ENCODE measurements at regions not wholly inside any gene's neighbourhood (a gene's known extent, or its start where the extent isn't known, plus 50 kb on each side); places are given as distances from the start of the nearest gene placed in this dataset.

DNA sequence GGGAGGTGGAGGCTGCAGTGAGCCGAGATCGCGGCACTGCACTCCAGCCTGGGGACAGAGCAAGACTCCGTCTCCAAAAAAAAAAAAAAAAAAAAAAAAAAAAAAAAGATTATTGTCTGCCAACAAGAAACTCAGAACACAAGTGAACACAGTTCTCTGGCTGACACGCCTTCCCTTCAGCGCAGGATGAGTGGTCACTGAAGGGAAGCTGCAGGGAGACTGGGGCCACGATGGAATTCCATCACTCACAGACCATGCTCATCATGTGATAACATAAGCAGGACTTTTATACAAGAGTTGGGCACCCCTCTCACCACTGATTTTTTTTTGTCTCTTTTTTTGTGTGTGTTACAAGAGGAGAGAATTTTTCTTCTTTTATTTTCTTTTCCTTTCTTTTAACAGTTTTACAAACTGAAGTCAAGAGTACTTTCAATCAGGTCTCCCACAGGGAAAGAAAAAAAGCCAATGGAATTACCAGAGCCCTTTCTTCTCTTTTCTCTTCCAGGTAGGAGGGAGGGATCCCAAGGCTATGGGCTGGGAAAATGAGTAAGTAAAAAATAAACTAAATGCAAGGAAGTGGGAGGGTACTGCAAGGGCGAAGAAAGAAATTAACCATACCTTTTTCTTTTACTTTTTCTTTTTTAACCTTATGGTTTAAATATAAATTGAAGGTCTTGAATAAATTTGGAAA lies 435.6 kb downstream of the GPM6A start:
- no peak for DNase-seq (ENCODE audit: low spot score)

GRCh38 chr4:175377203-175377602 lies 434.9 kb downstream of the GPM6A start:
- DNase-seq (ENCODE audit: low spot score), result no peak

GRCh38 chr4:175378372-175378771 lies 433.7 kb downstream of the GPM6A start:
- no peak for DNase-seq (ENCODE audit: low spot score)

DNA sequence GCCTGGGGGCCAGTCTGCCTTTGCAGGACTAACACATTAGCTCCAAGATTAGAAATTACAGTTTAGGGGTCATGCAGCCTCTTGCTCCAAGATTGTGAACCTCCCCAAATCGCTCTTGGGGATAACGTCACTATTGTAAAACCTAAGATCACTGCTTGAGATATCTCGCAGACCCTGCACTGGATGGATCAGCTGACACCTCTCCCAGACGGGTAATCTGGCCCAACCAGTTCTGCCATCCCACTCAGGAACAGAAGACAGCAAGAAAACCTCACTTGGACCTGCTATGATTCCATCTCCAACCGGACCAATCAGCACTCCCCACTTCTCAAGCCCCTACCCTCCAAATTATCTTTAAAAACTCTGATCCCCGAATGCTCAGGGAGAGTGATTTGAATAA lies 431.2 kb downstream of the GPM6A start:
- DNase-seq (ENCODE audit: low spot score), result no peak

DNA sequence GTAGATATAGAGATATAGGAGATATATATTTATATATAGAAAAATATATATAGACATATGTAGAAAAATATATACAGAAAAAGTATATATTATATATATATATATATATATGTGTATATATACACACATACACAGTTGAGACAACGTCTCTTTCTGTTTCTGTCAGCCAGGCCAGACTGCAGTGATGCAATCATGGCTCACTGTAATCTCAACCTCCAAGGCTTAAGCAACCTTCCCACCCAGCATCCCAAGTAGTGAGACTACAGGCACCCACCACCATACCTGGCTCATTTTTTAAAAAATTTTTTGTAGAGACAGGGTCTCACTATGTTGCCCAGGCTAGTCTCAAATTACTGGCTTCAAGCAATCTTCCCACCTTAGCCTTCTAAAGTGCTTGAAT lies 426.3 kb downstream of the GPM6A start:
- no peak for DNase-seq (ENCODE audit: low spot score)

DNA sequence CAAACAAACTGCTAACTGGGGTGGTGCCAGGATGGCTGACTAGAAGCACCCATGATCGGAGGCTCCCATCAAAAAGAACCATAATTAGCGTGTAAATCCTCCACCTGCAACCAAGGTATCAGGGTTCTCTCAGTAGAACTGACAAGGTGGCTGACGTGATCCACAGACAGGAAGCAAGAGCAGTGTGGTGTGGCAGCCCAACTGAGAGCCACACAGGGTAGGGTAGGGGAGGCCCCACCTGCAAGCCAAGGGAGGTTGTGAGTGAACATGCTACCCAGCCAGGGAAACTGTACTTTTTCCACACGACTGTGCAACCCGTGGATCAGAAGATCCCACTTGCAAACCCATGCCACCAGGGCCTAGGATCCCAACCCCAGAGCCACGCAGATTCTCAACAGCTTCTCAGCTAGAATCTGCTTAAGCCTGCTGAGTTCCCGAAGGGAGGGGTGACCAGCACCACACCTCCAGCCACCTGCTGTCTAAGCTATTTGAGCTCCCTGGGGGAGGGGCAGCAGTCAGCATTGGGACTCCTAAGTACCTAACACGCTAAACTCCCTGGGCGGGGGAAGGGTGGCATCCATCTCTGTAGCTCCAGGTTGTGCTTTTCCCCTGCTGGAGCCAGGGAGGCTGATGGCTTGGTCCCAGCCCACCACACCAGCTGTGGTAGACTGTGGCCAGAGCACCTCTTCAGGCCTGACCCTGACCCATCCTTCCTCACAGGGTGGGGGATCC lies 425.1 kb downstream of the GPM6A start:
- no peak for DNase-seq (ENCODE audit: low spot score)

DNA sequence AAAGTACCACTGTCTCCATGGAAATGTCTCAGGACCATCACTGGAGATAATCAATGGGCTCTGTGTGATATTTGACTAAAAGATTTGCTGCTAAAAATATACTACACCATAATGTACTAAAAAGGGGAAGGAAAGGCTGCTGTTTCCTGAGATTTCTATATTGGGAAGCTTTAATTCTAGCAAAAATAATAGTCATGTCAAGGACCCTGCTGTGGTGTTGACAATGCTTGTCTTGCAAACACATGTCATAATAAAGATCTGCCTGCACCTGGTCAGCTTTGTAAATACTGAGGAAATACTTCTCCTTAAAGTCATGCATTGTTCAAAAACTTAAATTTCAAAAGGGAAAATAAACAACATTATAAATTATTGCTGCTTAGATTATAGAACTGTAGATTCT lies 417.9 kb downstream of the GPM6A start:
- DNase-seq (ENCODE audit: low spot score), result no peak

DNA sequence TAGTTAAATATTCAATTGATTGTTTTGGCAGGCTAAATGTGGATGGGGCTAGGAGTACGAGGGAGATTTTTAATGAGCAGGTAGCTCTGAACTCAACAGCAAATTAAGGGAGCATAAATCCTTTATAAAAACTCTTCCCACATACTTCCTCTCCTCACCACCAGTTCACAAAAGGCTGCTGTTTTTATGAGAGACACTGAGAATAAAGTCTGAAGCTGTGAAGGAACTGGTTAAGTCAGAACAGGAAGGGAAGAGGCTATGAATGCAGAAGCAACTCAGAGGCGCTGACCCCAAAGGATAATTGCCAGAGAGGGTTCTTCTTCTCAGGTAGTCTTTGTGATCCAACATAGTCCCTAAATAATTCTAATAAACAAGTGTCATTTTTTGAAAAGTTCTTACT lies 406.1 kb downstream of the GPM6A start:
- no peak for DNase-seq (ENCODE audit: low spot score)

GRCh38 chr4:175407926-175408325 lies 404.1 kb downstream of the GPM6A start:
- DNase-seq (ENCODE audit: low spot score), result no peak

GRCh38 chr4:175411251-175411650 lies 400.8 kb downstream of the GPM6A start:
- no peak for DNase-seq (ENCODE audit: low spot score)

- no peak for DNase-seq (ENCODE audit: low spot score)
Observed at GRCh38 chr4:175412161-175412560, 399.9 kb downstream of the GPM6A start.

DNA sequence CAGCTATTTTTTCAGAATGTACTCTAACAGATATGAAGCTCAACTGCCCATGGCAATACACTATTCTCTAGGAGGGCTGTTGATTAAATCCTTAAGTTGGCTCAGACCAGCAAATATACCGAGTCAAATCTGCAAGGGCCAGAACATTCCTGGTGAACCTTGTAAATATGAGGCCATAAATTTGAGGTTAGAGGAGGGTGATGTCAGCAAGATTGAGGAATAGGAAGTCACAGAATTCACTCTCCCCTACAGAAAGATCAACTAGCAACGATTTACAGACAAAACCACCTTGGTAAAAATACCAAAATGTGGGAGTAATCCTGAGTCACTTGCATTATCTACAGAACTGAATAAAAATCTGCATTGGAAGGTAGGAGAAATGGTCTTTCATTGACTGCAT lies 399.3 kb downstream of the GPM6A start:
- DNase-seq (ENCODE audit: low spot score), result peak; percentile 69

DNA sequence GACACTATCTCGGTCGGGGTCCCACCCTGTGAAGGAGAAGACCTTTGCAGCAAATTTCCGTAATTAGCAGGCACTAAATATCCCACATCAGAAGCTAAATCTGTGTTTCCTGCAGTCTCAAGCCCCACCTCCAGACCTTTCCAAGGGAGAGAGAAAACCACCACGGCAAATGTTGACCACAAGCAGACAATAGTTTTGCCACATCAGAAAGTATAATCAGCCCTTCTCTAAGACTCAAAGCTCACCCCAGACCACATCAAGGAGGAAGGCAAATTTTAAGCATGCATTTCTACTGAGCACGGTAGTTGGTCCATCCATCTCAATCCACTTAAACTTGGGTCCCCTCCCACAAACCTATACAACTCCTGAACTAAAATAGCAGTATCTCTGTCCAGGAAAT lies 398.5 kb downstream of the GPM6A start:
- peak; percentile 54 for DNase-seq (ENCODE audit: low spot score)

- no peak for DNase-seq (ENCODE audit: low spot score)
Observed at GRCh38 chr4:175414602-175415001, 397.5 kb downstream of the GPM6A start.

- DNase-seq (ENCODE audit: low spot score), result no peak
Observed at GRCh38 chr4:175418516-175418915, 393.5 kb downstream of the GPM6A start.

GRCh38 chr4:175419236-175419718 lies 392.8 kb downstream of the GPM6A start:
- peak; percentile 84 for DNase-seq (ENCODE audit: low spot score)

DNA sequence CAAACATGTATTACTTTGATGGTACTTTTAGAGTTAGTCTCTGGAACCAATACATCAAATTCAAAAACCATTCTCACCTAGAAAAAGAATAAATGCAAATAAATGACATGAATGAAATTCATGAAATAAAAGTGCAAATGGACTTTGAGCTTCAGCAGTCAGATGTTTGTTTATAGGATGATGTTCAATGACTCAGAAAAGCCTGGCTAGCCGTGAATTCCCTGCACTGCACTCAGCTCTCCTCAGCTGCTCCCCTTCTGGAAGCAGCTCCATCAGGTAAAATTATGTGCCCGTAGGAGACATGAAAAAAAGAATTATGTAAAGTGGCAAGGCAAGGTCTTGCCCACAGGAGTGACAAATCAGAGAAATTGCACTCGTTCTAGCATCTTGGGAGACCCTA lies 390.6 kb downstream of the GPM6A start:
- DNase-seq (ENCODE audit: low spot score), result peak; percentile 56

DNA sequence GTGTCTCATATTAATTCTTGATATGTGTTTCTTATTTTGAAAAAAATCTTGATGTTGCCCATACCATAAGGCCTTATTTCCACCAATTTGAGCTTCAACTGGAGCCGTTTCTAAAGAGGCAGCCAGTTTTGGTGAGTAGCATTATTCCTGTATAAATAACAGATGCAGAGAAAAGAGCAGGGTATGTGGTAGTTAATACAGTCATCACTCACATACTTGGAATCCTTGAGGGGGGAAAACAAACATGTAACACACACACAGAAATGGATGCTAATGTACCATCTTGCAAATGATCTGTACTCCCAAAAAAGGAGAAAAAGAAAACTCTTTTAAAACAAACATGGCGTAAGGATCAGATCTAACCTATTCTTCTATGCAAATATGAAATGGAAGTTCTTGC lies 389.7 kb downstream of the GPM6A start:
- no peak for DNase-seq (ENCODE audit: low spot score)

- DNase-seq (ENCODE audit: low spot score), result no peak
Observed at GRCh38 chr4:175424111-175424510, 388.0 kb downstream of the GPM6A start.

- no peak for DNase-seq (ENCODE audit: low spot score)
Observed at GRCh38 chr4:175427751-175428150, 384.3 kb downstream of the GPM6A start.

DNA sequence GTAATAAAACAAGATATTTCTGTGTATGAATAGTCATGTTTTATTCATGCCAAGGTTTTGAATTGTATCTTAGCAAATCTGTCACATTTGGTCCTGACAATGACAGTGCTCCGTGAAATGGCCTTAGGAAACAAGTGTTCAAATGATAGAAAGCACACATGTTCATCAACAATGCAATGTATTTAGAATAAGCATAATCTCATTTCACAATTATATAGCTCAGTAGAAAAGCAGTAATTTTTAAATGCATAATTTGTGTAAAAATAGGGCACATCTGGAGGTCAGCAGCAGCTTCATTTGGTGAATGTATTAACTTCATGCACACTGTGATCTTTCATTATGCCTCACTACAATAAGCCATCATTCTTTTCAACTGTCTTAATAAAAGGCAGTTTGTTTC lies 380.4 kb downstream of the GPM6A start:
- DNase-seq (ENCODE audit: low spot score), result no peak

DNA sequence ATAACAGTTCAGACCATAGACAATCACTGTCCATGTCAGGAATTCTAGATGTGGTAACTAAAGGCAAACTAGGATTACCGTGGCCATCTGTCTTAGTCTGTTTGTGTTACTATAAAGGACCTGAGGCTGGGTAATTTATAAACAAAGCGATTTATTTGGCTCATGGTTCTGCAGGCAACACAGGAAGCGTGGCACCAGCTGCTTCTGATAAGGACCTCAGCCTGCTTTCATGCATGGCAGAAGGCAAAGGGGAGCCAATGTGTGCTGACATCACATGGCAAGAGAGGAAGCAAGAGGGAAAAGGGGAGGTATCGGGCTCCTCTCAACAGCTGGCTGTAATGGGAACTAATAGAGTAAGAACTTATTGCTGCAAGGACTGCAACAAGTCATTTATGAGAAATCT lies 376.7 kb downstream of the GPM6A start:
- DNase-seq (ENCODE audit: low spot score), result no peak

GRCh38 chr4:175436196-175436595 lies 375.9 kb downstream of the GPM6A start:
- no peak for DNase-seq (ENCODE audit: low spot score)

GRCh38 chr4:175440786-175441185 lies 371.3 kb downstream of the GPM6A start:
- no peak for DNase-seq (ENCODE audit: low spot score)
